ENCODE measurements at regions not wholly inside any gene's neighbourhood (a gene's known extent, or its start where the extent isn't known, plus 50 kb on each side); places are given as distances from the start of the nearest gene placed in this dataset.

GRCh38 chr5:71865665-71866320, 146.7 kb downstream of the CARTPT start:
- H3K27me3 ChIP-seq: no peaks in the 10 kb centered on the region

GRCh38 chr5:71872311-71872864, 153.3 kb downstream of the CARTPT start:
- Histone ChIP-seq H3K9me3 (peaks cover 0 to 4% (median 0%) of the 10 kb centered on the region in 4 donors), H3K27me3 (no peaks in the 10 kb centered on the region), H3K27ac (no peak overlapping the region), H3K4me1 (no peaks in the 10 kb centered on the region), H3K36me3 (no peaks in the 10 kb centered on the region), H3K4me3 (no peak overlapping the region)
- ATAC-seq (no peak), DNase-seq (no peak), FAIRE-seq (no peak)
- intact Hi-C loops (cut with DNase I): no loop called here
- TF ChIP-seq CTCF (IDR thresholded peaks at IDR 0.05): no peak
- WGBS, 2 donors: 65 to 77% methylated on average over 6 of the region's 6 CpGs

More at GRCh38 chr5:71865665-71866320, 146.7 kb downstream of the CARTPT start:
- TF ChIP-seq CTCF (IDR thresholded peaks at IDR 0.05): no peak
- DNase-seq: no peak
- intact Hi-C loops (cut with DNase I): no loop called here
- Histone ChIP-seq H3K4me3 (no peak overlapping the region), H3K9me3 (peaks cover 0 to 4% (median 0%) of the 10 kb centered on the region in 4 donors), H3K4me1 (no peaks in the 10 kb centered on the region), H3K27ac (no peak overlapping the region), H3K36me3 (no peaks in the 10 kb centered on the region)
- no peak for ATAC-seq
- WGBS, 2 donors: 72 to 88% methylated on average over 3 of the region's 3 CpGs
- FAIRE-seq: no peak

GRCh38 chr5:71873191-71873591, 154.1 kb downstream of the CARTPT start:
- intact Hi-C loops (cut with DNase I): no loop called here
- 49 to 79% methylated on average over 1 of the region's 1 CpG for WGBS, 2 donors
- Histone ChIP-seq H3K4me3 (no peak overlapping the region), H3K27ac (no peak overlapping the region), H3K27me3 (no peaks in the 10 kb centered on the region), H3K4me1 (no peaks in the 10 kb centered on the region), H3K36me3 (no peaks in the 10 kb centered on the region), H3K9me3 (peaks cover 0 to 4% (median 0%) of the 10 kb centered on the region in 4 donors)
- DNase-seq: no peak
- FAIRE-seq: no peak
- TF ChIP-seq CTCF (IDR thresholded peaks at IDR 0.05): no peak
- no peak for ATAC-seq

GRCh38 chr5:71874521-71874920, 155.4 kb downstream of the CARTPT start:
- Histone ChIP-seq H3K4me3 (no peak overlapping the region), H3K36me3 (no peaks in the 10 kb centered on the region), H3K9me3 (peaks cover 0 to under 1% (median 0%) of the 10 kb centered on the region in 4 donors), H3K27ac (peak overlapping the region in 2 of 4 donors; percentile 40 to 45), H3K27me3 (no peaks in the 10 kb centered on the region), H3K4me1 (no peaks in the 10 kb centered on the region)
- TF ChIP-seq CTCF (IDR thresholded peaks at IDR 0.05): no peak
- ATAC-seq: peak in 1 of 4 donors; percentile 66
- no peak for DNase-seq
- WGBS, 2 donors: 33 to 60% methylated on average over 2 of the region's 2 CpGs
- no peak for FAIRE-seq
- intact Hi-C loops (cut with DNase I): no loop called here

- ATAC-seq: no peak
- intact Hi-C loops (cut with DNase I): no loop called here
- WGBS, 2 donors: 62 to 88% methylated on average over 1 of the region's 1 CpG
- no peak for FAIRE-seq
- TF ChIP-seq CTCF (IDR thresholded peaks at IDR 0.05): no peak
- Histone ChIP-seq H3K27ac (no peak overlapping the region), H3K4me3 (no peak overlapping the region), H3K9me3 (no peaks in the 10 kb centered on the region), H3K4me1 (no peaks in the 10 kb centered on the region), H3K27me3 (no peaks in the 10 kb centered on the region), H3K36me3 (no peaks in the 10 kb centered on the region)
- no peak for DNase-seq
These were observed 158.4 kb downstream of the CARTPT start for GRCh38 chr5:71877511-71877910.

All from pancreas (tissue), 10 donors.